H9 (cell line): ENCODE measurements at regions not wholly inside any gene's neighbourhood (a gene's known extent, or its start where the extent isn't known, plus 50 kb on each side); places are given as distances from the start of the nearest gene placed in this dataset.

Experiments
- DNase-seq: peaks from one replicate; pipeline ENCODE4 v3.0.0-alpha.2; 2017
- H2AFZ ChIP-seq: one replicate; pipeline ENCODE4 v1.6.1; 2013; ENCODE audit warnings: mild to moderate bottlenecking, low read length, control low read depth, moderate library complexity
- H2AK5ac ChIP-seq: 2 replicates; pipeline ENCODE4 v1.6.1; 2013; ENCODE audit warnings: low read length, control low read depth, mixed read lengths; ENCODE audit not compliant: insufficient read length
- H2BK120ac ChIP-seq: one replicate; pipeline ENCODE4 v1.6.1; 2013; ENCODE audit warnings: low read depth, mild to moderate bottlenecking, low read length, control low read depth, inconsistent platforms; ENCODE audit not compliant: poor library complexity, severe bottlenecking
- H2BK12ac ChIP-seq: 2 replicates; pipeline ENCODE4 v1.6.1; 2013; ENCODE audit warnings: low read length, control low read depth, mixed read lengths, low read depth; ENCODE audit not compliant: insufficient read length
- H2BK15ac ChIP-seq: 2 replicates; pipeline ENCODE4 v1.6.1; 2013; ENCODE audit warnings: low read depth, low read length, control low read depth
- H2BK20ac ChIP-seq: one replicate; pipeline ENCODE4 v1.6.1; 2013; ENCODE audit warnings: low read depth, mild to moderate bottlenecking, low read length, control low read depth, inconsistent platforms; ENCODE audit not compliant: poor library complexity, severe bottlenecking
- H2BK5ac ChIP-seq: 2 replicates; pipeline ENCODE4 v1.6.1; 2013; ENCODE audit warnings: low read length, control low read depth, mixed read lengths; ENCODE audit not compliant: insufficient read length
- H3K14ac ChIP-seq: 2 replicates; pipeline ENCODE4 v1.6.1; 2013; ENCODE audit warnings: low read length, control low read depth; ENCODE audit not compliant: insufficient read depth
- H3K18ac ChIP-seq: 2 replicates; pipeline ENCODE4 v1.6.1; 2013; ENCODE audit warnings: low read depth, mild to moderate bottlenecking, mixed read lengths, low read length, control low read depth; ENCODE audit not compliant: insufficient read length
- H3K23ac ChIP-seq: 2 replicates; pipeline ENCODE4 v1.6.1; 2013; ENCODE audit warnings: low read length, control low read depth, mixed read lengths, low read depth; ENCODE audit not compliant: insufficient read length
- H3K23me2 ChIP-seq: 2 replicates; pipeline ENCODE4 v1.6.1; 2013; ENCODE audit warnings: low read depth, mild to moderate bottlenecking, mixed read lengths, low read length, control low read depth; ENCODE audit not compliant: insufficient read length, poor library complexity, severe bottlenecking
- H3K27ac ChIP-seq: 2 replicates; pipeline ENCODE4 v1.5.1; 2013; ENCODE audit warnings: low read length, control low read depth, mixed read lengths, low read depth; ENCODE audit not compliant: insufficient read length
- H3K27me3 ChIP-seq: 2 replicates; pipeline ENCODE4 v1.6.1; 2013; ENCODE audit warnings: low read length, control low read depth, inconsistent platforms; ENCODE audit not compliant: insufficient read depth
- H3K4ac ChIP-seq: 2 replicates; pipeline ENCODE4 v1.6.1; 2013; ENCODE audit warnings: low read depth, mild to moderate bottlenecking, control low read depth, inconsistent platforms, low read length, moderate library complexity
- H3K4me1 ChIP-seq: 2 replicates; pipeline ENCODE4 v1.6.1; 2013; ENCODE audit warnings: low read length, control low read depth, inconsistent platforms; ENCODE audit not compliant: insufficient read depth
- H3K4me2 ChIP-seq: 2 replicates; pipeline ENCODE4 v1.6.1; 2013; ENCODE audit warnings: low read length, control low read depth, mixed read lengths; ENCODE audit not compliant: insufficient read length, insufficient read depth
- H3K56ac ChIP-seq: 2 replicates; pipeline ENCODE4 v1.6.1; 2013; ENCODE audit warnings: low read depth, mild to moderate bottlenecking, mixed read lengths, low read length, control low read depth; ENCODE audit not compliant: insufficient read length
- H3K79me1 ChIP-seq: 2 replicates; pipeline ENCODE4 v1.6.1; 2013; ENCODE audit warnings: low read depth, mild to moderate bottlenecking, moderate library complexity, low read length, control low read depth, inconsistent platforms; ENCODE audit not compliant: insufficient read depth, poor library complexity, severe bottlenecking
- H3K79me2 ChIP-seq: 2 replicates; pipeline ENCODE4 v1.6.1; 2013; ENCODE audit warnings: low read length, control low read depth, inconsistent platforms; ENCODE audit not compliant: insufficient read depth
- H3K9ac ChIP-seq: 2 replicates; pipeline ENCODE4 v1.6.1; 2013; ENCODE audit warnings: low read length, control low read depth, mixed read lengths; ENCODE audit not compliant: insufficient read length; ENCODE audit errors: extremely low read depth
- H3K9me3 ChIP-seq: one replicate; pipeline ENCODE4 v1.6.1; 2013; ENCODE audit warnings: low read depth, low read length, inconsistent platforms; ENCODE audit not compliant: control insufficient read depth
- H3T11ph ChIP-seq: one replicate; pipeline ENCODE4 v1.6.1; 2013; ENCODE audit warnings: mild to moderate bottlenecking, low read length, control low read depth, inconsistent platforms
- H4K20me1 ChIP-seq: one replicate; pipeline ENCODE4 v1.6.1; 2013; ENCODE audit not compliant: control insufficient read depth, insufficient read length, insufficient read depth
- H4K5ac ChIP-seq: 2 replicates; pipeline ENCODE4 v1.6.1; 2013; ENCODE audit warnings: low read depth, mild to moderate bottlenecking, mixed read lengths, low read length, control low read depth; ENCODE audit not compliant: insufficient read length
- H4K8ac ChIP-seq: replicated peaks from 2 replicates; pipeline ENCODE4 v1.6.1; 2013; ENCODE audit warnings: low read length, control low read depth, mixed read lengths, low read depth; ENCODE audit not compliant: insufficient read length
- H4K91ac ChIP-seq: 2 replicates; pipeline ENCODE4 v1.6.1; 2013; ENCODE audit warnings: low read depth, mild to moderate bottlenecking, moderate library complexity, mixed read lengths, low read length, control low read depth; ENCODE audit not compliant: insufficient read length
- H3K27ac Mint-ChIP-seq, 3 experiments: 2 replicates in 2 of 3; 3 replicates in 1 of 3; pipeline ENCODE4 v1.8.0; 2020 to 2021; ENCODE audit warnings: mixed read lengths in 3 of 3, mild to moderate bottlenecking in 1 of 3, moderate library complexity in 1 of 3
- H3K27me3 Mint-ChIP-seq: 2 replicates; pipeline ENCODE4 v1.8.0; 2021; ENCODE audit warnings: low read depth, mild to moderate bottlenecking, moderate library complexity, mixed read lengths
- H3K36me3 Mint-ChIP-seq, 3 experiments: 2 replicates in 2 of 3; 3 replicates in 1 of 3; pipeline ENCODE4 v1.8.0; 2020 to 2021; ENCODE audit warnings: low read depth in 3 of 3, mixed read lengths in 3 of 3; ENCODE audit not compliant: insufficient read depth in 1 of 3
- H3K4me1 Mint-ChIP-seq, 2 experiments: 2 replicates each; pipeline ENCODE4 v1.8.0; 2020; ENCODE audit warnings: mixed read lengths in 2 of 2
- H3K4me3 Mint-ChIP-seq, 2 experiments: 2 replicates in 1 of 2; 3 replicates in 1 of 2; pipeline ENCODE4 v1.8.0; 2020 to 2021; ENCODE audit warnings: mild to moderate bottlenecking in 2 of 2, mixed read lengths in 2 of 2, moderate library complexity in 1 of 2
- H3K9me3 Mint-ChIP-seq, 2 experiments: 2 replicates in 1 of 2; 3 replicates in 1 of 2; pipeline ENCODE4 v1.8.0; 2020; ENCODE audit warnings: mild to moderate bottlenecking in 2 of 2, mixed read lengths in 2 of 2, moderate library complexity in 1 of 2
- WGBS: extraction: QIAGEN DNeasy Blood & Tissue Kit; methylation state at CpG from one replicate; pipeline ENCODE4 v1.1.7; 2013; ENCODE audit warnings: missing lambda C conversion rate, low lambda C conversion rate, mixed read lengths; ENCODE audit not compliant: insufficient read length; ENCODE audit errors: extremely low coverage; 5-methylcytosine and 5-hydroxymethylcytosine counted together
- TF ChIP-seq, protein P1 (sequence below): fragments of 200-600 bp; sonication (generic); conservative IDR thresholded peaks from 3 replicates; pipeline ENCODE4 v1.8.0; 2021; ENCODE audit warnings: antibody characterized with exemption, mild to moderate bottlenecking

DNA sequence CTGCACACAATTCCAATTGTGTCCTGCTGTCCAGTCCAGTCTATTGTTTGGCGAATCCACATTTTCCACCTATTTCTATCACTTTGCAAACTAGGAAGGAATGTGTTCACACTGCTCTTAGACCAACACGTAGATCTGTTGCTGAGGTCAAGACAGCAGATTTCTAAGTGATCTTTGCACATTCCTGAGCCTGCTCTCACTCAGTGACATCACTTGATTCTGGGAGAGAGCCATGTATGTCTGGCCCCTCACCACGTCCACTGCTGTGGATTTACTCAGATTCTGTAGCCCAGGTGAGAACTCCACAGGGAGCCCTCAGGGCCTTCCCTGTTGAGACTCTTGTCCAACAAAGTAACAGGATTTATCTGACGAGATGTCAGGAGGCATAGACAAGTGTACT is 317.2 kb downstream of the TSN start:
- Mint-ChIP-seq H3K9me3 (no peaks in the 10 kb centered on the region), H3K36me3 (no peaks in the 10 kb centered on the region), H3K4me3 (no peak overlapping the region), H3K4me1 (peaks cover 0 to 3% of the 10 kb centered on the region in 2 experiments; a peak in 1 of 4 replicates), H3K27ac (no peak overlapping the region), H3K27me3 (no peaks in the 10 kb centered on the region)
- Histone ChIP-seq H3K27ac (no peak overlapping the region), H2BK20ac (no peak overlapping the region), H4K8ac (no peak overlapping the region), H2AK5ac (no peak overlapping the region), H3K56ac (no peak overlapping the region), H3K4me1 (no peaks in the 10 kb centered on the region), H4K20me1 (no peaks in the 10 kb centered on the region), H2AFZ (no peak overlapping the region), H4K91ac (no peak overlapping the region), H3K4me2 (no peak overlapping the region), H4K5ac (no peak overlapping the region), H3K9me3 (no peaks in the 10 kb centered on the region), H2BK15ac (no peak overlapping the region), H2BK120ac (no peak overlapping the region), H3K23me2 (no peaks in the 10 kb centered on the region), H3K4ac (no peak overlapping the region), H3K27me3 (no peaks in the 10 kb centered on the region), H3K79me1 (no peaks in the 10 kb centered on the region), H3T11ph (no peak overlapping the region), H3K9ac (no peak overlapping the region), H2BK12ac (no peak overlapping the region), H3K79me2 (no peaks in the 10 kb centered on the region), H3K14ac (no peak overlapping the region), H2BK5ac (no peak overlapping the region), H3K23ac (no peak overlapping the region), H3K18ac (no peak overlapping the region)
- no CpG with 5 or more reads among the region's 4 CpGs for WGBS
- TF ChIP-seq, protein P1, sequence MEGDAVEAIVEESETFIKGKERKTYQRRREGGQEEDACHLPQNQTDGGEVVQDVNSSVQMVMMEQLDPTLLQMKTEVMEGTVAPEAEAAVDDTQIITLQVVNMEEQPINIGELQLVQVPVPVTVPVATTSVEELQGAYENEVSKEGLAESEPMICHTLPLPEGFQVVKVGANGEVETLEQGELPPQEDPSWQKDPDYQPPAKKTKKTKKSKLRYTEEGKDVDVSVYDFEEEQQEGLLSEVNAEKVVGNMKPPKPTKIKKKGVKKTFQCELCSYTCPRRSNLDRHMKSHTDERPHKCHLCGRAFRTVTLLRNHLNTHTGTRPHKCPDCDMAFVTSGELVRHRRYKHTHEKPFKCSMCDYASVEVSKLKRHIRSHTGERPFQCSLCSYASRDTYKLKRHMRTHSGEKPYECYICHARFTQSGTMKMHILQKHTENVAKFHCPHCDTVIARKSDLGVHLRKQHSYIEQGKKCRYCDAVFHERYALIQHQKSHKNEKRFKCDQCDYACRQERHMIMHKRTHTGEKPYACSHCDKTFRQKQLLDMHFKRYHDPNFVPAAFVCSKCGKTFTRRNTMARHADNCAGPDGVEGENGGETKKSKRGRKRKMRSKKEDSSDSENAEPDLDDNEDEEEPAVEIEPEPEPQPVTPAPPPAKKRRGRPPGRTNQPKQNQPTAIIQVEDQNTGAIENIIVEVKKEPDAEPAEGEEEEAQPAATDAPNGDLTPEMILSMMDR: no peak
- no peak for DNase-seq
